ENCODE measurements at regions not wholly inside any gene's neighbourhood (a gene's known extent, or its start where the extent isn't known, plus 50 kb on each side); places are given as distances from the start of the nearest gene placed in this dataset.

DNA sequence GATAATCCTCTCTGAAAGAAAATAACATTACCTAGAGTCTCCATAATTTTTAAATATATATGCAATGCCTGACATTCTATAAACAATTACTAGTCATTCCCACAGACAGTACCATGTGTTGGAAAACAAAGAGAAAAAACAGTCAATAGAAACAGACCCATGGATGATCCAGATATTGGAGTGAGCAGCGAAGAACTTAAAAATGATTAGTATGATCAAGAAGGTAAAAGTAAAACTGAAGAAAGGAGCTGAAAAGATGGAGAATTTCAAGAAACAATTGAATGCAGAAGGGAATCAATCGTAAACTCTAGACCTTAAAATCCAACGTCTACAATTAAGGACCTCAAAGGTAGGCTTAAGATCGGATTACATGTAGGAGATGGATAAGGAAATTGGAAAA lies 330.6 kb downstream of the SHANK2 start:
- TF ChIP-seq, protein P1, sequence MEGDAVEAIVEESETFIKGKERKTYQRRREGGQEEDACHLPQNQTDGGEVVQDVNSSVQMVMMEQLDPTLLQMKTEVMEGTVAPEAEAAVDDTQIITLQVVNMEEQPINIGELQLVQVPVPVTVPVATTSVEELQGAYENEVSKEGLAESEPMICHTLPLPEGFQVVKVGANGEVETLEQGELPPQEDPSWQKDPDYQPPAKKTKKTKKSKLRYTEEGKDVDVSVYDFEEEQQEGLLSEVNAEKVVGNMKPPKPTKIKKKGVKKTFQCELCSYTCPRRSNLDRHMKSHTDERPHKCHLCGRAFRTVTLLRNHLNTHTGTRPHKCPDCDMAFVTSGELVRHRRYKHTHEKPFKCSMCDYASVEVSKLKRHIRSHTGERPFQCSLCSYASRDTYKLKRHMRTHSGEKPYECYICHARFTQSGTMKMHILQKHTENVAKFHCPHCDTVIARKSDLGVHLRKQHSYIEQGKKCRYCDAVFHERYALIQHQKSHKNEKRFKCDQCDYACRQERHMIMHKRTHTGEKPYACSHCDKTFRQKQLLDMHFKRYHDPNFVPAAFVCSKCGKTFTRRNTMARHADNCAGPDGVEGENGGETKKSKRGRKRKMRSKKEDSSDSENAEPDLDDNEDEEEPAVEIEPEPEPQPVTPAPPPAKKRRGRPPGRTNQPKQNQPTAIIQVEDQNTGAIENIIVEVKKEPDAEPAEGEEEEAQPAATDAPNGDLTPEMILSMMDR (IDR thresholded peaks at IDR 0.05 in 2 of 3, conservative IDR thresholded peaks at IDR 0.05 in 1 of 3; ENCODE audit: borderline replicate concordance in 1 of 3, insufficient read depth in 1 of 3, low read depth in 2 of 3, low read length in 2 of 3), result no peak
- no peak for TF ChIP-seq REST (IDR thresholded peaks at IDR 0.05; ENCODE audit: low read depth)
- TF ChIP-seq EZH2 (IDR thresholded peaks at IDR 0.05), result no peak
- TF ChIP-seq POLR2AphosphoS5 (IDR thresholded peaks at IDR 0.05; ENCODE audit: low read depth, low read length), result no peak
- no peak for TF ChIP-seq ZNF274 (IDR thresholded peaks at IDR 0.05; ENCODE audit: low read depth, low read length)
